Endothelial cell (in vitro differentiated cells): ENCODE measurements at regions not wholly inside any gene's neighbourhood (a gene's known extent, or its start where the extent isn't known, plus 50 kb on each side); places are given as distances from the start of the nearest gene placed in this dataset.

Source experiments
- DNase-seq: peaks from one replicate; pipeline ENCODE4 v3.0.0; 2021; ENCODE audit warnings: low spot score
- H3K27ac Mint-ChIP-seq: one replicate; pipeline ENCODE4 v1.8.0; 2021; ENCODE audit warnings: mixed read lengths, inconsistent platforms; ENCODE audit not compliant: unreplicated experiment
- H3K27me3 Mint-ChIP-seq: one replicate; pipeline ENCODE4 v1.8.0; 2021; ENCODE audit warnings: mild to moderate bottlenecking, moderate library complexity, mixed read lengths, inconsistent platforms; ENCODE audit not compliant: unreplicated experiment
- H3K36me3 Mint-ChIP-seq: one replicate; pipeline ENCODE4 v1.8.0; 2021; ENCODE audit warnings: mild to moderate bottlenecking, low read depth, mixed read lengths, inconsistent platforms; ENCODE audit not compliant: unreplicated experiment
- H3K4me1 Mint-ChIP-seq: one replicate; pipeline ENCODE4 v1.8.0; 2021; ENCODE audit warnings: mild to moderate bottlenecking, mixed read lengths, inconsistent platforms; ENCODE audit not compliant: unreplicated experiment
- H3K4me3 Mint-ChIP-seq: one replicate; pipeline ENCODE4 v1.8.0; 2021; ENCODE audit warnings: mild to moderate bottlenecking, mixed read lengths, inconsistent platforms; ENCODE audit not compliant: unreplicated experiment
- H3K9me3 Mint-ChIP-seq: one replicate; pipeline ENCODE4 v1.8.0; 2021; ENCODE audit warnings: mixed read lengths, inconsistent platforms; ENCODE audit not compliant: unreplicated experiment
- TF ChIP-seq, protein P1 (sequence below): fragments of 200-600 bp; sonication (generic); IDR thresholded peaks from one replicate; pipeline ENCODE4 v1.5.0; 2021; ENCODE audit warnings: antibody characterized with exemption; ENCODE audit not compliant: unreplicated experiment

- TF ChIP-seq, protein P1, sequence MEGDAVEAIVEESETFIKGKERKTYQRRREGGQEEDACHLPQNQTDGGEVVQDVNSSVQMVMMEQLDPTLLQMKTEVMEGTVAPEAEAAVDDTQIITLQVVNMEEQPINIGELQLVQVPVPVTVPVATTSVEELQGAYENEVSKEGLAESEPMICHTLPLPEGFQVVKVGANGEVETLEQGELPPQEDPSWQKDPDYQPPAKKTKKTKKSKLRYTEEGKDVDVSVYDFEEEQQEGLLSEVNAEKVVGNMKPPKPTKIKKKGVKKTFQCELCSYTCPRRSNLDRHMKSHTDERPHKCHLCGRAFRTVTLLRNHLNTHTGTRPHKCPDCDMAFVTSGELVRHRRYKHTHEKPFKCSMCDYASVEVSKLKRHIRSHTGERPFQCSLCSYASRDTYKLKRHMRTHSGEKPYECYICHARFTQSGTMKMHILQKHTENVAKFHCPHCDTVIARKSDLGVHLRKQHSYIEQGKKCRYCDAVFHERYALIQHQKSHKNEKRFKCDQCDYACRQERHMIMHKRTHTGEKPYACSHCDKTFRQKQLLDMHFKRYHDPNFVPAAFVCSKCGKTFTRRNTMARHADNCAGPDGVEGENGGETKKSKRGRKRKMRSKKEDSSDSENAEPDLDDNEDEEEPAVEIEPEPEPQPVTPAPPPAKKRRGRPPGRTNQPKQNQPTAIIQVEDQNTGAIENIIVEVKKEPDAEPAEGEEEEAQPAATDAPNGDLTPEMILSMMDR = no peak
- DNase-seq = no peak
- Mint-ChIP-seq H3K4me3 (no peak overlapping the region), H3K9me3 (no peaks in the 10 kb centered on the region), H3K4me1 (no peaks in the 10 kb centered on the region), H3K27ac (no peak overlapping the region), H3K36me3 (no peaks in the 10 kb centered on the region), H3K27me3 (no peaks in the 10 kb centered on the region)
These were observed 813.3 kb downstream of the NR2F2 start for GRCh38 chr15:97143592-97144376.

- Mint-ChIP-seq H3K27ac (no peak overlapping the region), H3K27me3 (no peaks in the 10 kb centered on the region), H3K4me1 (no peaks in the 10 kb centered on the region), H3K4me3 (no peak overlapping the region), H3K36me3 (no peaks in the 10 kb centered on the region), H3K9me3 (no peaks in the 10 kb centered on the region)
- TF ChIP-seq, protein P1 = no peak
- no peak for DNase-seq
These were observed 813.8 kb downstream of the NR2F2 start for GRCh38 chr15:97144377-97144711.

DNA sequence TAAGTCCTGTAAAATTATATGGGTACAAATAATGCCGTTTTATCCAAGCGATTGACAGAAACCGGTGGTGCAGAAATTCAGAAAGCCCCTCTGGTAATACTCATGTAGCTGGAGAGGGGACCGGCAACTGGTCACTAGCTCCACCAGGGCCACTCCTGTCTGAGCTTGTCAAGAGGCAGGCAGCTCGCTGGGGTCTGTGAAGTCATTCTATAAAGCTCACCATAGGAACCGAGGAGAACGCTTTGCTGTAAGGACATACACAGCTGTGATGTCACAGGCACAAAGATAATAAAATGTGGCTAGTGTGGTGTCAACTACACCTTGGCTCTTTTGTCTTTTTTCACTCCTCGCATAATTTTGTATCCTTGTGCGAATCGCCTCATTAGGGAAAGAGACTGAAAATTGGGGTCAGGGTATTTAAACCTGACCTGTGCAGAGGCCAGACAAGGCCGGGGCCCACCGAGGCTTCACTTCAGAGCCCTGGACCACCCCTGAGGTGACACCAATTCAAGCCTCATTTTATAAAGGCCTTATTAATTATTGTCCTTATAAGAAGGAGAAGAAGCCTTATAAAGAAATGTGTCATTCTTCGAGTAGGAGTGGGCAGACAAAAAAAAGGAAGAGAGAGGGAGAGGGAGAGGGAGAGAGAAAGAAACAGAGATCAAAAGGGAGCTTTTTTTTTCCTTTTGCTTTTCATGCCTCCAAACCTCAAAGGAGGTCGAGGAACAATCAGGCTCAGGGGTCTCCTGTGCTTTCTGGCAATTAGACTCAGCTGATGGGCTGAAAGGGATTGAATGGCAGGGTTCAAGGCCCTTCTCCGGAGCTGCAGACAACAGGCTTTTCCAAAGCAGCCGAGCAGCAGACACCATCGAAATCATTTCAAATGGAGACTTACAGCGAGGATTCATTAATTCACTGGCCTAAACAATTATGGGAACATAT is 813.3 kb upstream of the ARRDC4 start:
- Mint-ChIP-seq H3K27me3 (peaks cover 2% of the 10 kb centered on the region), H3K4me3 (no peak overlapping the region), H3K4me1 (no peaks in the 10 kb centered on the region), H3K27ac (no peak overlapping the region), H3K36me3 (no peaks in the 10 kb centered on the region), H3K9me3 (no peaks in the 10 kb centered on the region)
- no peak for DNase-seq
- TF ChIP-seq, protein P1 = no peak

- TF ChIP-seq, protein P1 = no peak
- peaks cover 2% of the 10 kb centered on the region for H3K27me3 Mint-ChIP-seq
- no peaks in the 10 kb centered on the region for H3K4me1 Mint-ChIP-seq
- no peak overlapping the region for H3K4me3 Mint-ChIP-seq
- H3K36me3 Mint-ChIP-seq = no peaks in the 10 kb centered on the region
- no peak for DNase-seq
- H3K27ac Mint-ChIP-seq = no peak overlapping the region
- no peaks in the 10 kb centered on the region for H3K9me3 Mint-ChIP-seq
These were observed 807.0 kb upstream of the ARRDC4 start for GRCh38 chr15:97153356-97153965.
